ENCODE measurements at regions not wholly inside any gene's neighbourhood (a gene's known extent, or its start where the extent isn't known, plus 50 kb on each side); places are given as distances from the start of the nearest gene placed in this dataset.

DNA sequence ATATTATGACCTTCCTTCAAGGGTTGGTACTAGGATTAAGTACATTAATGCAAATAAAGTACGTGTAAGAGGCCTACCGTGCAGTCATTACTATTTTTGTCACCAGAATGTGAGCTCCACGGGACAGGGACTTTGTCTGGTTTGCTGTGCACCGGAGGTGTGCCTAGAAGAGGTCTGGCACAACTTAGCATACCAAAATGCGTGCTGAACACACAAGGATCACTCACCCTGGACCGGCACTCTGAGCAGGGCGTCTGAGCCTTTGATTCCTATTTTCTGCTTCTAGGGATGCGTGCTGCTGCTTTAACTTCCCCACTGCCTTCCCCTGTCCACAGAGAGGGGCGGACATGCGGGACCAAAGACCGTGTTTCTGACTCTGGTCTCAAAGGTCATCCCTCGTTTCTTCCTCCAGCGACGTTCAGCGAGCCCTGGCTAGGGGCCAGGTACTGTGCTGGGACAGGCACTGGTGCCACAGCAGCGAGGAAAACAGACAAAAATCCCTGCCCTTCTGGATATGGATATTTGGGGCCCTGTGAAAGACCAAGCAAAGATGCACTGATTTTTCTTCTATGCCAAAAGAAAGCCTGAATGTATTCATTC is 222.7 kb downstream of the BMP7 start:
- TF ChIP-seq CTCF (IDR thresholded peaks at IDR 0.05; ENCODE audit: low read depth, low read length), result no peak
- no peak for TF ChIP-seq EZH2phosphoT487 (IDR thresholded peaks at IDR 0.05; ENCODE audit: low read depth)
